SK-N-SH treated with all-trans-retinoic acid at 6 μM for 48 hours (cell line): ENCODE measurements at regions not wholly inside any gene's neighbourhood (a gene's known extent, or its start where the extent isn't known, plus 50 kb on each side); places are given as distances from the start of the nearest gene placed in this dataset.

Source experiments
- CSDC2 ChIP-seq: fragments of 250-450 bp; sonication (Bioruptor Pico); IDR thresholded peaks from 2 replicates; pipeline ENCODE4 v1.5.0; 2020; ENCODE audit warnings: mild to moderate bottlenecking, moderate library complexity
- GLIS3 ChIP-seq: fragments of 250-450 bp; sonication (Bioruptor Pico); IDR thresholded peaks from 2 replicates; pipeline ENCODE4 v1.5.0; 2020; ENCODE audit warnings: mild to moderate bottlenecking, moderate library complexity
- PATZ1 ChIP-seq: fragments of 250-450 bp; sonication (Bioruptor Pico); IDR thresholded peaks from 2 replicates; pipeline ENCODE4 v1.8.0; 2020; ENCODE audit warnings: mild to moderate bottlenecking, moderate library complexity, borderline replicate concordance
- TSHZ2 ChIP-seq: fragments of 250-450 bp; sonication (Bioruptor Pico); IDR thresholded peaks from 2 replicates; pipeline ENCODE4 v1.5.0; 2020; ENCODE audit warnings: mild to moderate bottlenecking, moderate library complexity
- TF ChIP-seq, protein P1 (sequence below): fragments of 250-450 bp; sonication (Bioruptor Pico); IDR thresholded peaks from 2 replicates; pipeline ENCODE4 v1.5.1; 2020; ENCODE audit warnings: low read depth, mild to moderate bottlenecking, moderate library complexity

DNA sequence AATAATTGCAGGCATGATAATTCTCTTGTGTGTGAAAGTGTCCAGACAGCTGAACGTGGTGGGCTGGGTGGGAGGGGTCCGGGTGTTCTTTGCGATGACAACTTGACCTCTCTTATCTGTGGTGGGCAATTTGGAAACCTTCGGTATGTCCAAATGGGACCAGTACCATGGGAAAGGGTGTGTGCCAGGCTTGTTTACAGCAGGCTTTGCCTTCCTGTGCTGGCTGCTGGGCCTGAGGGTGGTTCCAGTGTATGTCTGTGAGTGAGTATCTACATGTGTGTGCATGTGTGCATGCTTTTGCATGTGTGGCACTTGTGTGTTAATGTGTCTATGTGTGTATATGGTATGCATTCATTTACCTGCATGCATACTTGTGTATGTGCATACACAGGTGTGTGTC, 166.4 kb downstream of the GADD45G start:
- TF ChIP-seq, protein P1, sequence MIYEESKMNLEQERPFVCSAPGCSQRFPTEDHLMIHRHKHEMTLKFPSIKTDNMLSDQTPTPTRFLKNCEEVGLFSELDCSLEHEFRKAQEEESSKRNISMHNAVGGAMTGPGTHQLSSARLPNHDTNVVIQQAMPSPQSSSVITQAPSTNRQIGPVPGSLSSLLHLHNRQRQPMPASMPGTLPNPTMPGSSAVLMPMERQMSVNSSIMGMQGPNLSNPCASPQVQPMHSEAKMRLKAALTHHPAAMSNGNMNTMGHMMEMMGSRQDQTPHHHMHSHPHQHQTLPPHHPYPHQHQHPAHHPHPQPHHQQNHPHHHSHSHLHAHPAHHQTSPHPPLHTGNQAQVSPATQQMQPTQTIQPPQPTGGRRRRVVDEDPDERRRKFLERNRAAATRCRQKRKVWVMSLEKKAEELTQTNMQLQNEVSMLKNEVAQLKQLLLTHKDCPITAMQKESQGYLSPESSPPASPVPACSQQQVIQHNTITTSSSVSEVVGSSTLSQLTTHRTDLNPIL = no peak
- TF ChIP-seq CSDC2 (CRISPR knock-in tag) = no peak
- no peak for TF ChIP-seq PATZ1 (CRISPR knock-in tag)
- no peak for TF ChIP-seq GLIS3 (CRISPR knock-in tag)
- no peak for TF ChIP-seq TSHZ2 (CRISPR knock-in tag)
